ENCODE measurements at regions not wholly inside any gene's neighbourhood (a gene's known extent, or its start where the extent isn't known, plus 50 kb on each side); places are given as distances from the start of the nearest gene placed in this dataset.

DNA sequence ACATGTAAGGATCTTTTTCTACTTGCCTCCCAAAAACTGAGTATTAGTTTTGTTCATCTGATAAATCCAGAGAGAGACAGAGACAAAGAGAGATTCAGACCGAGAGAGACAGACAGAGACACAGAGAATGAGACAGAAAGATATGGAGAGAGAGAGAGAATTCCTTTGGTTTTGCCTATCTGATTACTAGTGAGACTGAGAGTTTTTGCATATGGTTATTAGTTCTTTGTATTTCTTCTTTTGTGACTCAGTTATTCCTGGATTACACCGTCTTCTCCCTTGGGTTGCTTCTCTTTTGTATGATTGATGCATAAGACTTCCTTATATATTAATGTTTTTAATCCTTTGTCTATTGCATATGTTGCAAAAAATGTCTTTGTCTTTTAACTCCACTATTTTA is 91.2 kb upstream of the SPATA31C2 start:
- DNase-seq (ENCODE audit: low read depth in 2 of 2) = no peak

DNA sequence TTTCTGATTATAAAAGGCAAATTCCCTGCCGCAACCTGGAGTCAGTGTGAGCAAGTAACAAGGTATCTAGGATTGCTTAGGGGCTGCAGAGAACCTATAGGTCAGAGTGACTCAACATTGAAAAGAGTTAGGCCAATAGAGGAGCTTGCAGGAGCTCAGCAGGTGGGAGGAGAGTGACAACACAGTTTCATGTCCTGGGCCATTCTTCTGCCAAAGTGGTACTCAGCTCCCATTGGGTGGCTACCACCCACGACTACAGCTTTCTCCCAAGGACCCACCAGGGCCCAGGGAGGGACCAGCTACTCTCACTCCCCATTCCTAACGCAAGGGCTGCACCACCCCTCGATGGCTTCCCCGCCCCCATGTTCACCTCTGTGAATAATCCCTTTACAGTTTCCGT is 86.7 kb upstream of the SPATA31C2 start:
- DNase-seq (ENCODE audit: low read depth in 2 of 2) = no peak

DNA sequence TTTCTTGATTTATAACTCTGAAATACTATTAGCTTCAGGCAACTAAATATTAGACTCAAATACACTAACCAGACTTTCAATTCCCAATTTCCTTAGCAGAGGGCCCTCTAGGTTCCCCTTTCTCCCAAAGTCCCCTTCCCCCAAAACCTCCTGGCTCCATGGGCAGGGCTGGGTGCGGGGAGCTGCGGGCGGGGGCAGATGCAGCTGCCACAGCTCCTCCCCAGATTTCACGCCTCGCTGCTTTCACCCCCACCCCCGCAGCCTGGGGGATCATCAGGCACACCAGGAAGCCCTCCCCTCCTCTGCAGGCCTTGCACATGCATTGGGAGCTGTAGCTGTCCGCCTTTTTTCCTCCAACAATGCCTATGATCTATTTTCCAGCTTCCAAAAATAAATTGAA is 82.8 kb upstream of the SPATA31C2 start:
- no peak for DNase-seq (ENCODE audit: low read depth in 2 of 2)

DNA sequence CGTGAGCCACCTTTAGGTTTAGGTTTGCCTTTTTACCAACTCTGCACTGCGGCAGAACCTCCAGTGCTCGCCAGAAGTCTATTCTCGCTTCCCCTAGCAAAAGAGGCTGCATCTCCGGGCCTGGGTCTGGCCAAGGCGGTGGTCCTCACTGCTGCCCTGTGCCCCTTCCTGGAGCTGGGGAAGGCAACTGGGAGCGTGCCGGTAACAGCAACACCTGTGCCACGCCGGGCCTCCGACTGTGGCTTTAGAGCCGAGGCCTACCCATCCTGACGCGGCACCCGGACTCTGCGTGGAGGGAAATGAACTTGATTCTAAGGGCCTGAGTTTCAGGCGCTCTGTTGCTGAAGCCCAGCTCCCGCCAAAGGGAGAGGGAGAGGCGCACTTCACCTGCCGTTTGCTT is 82.4 kb upstream of the SPATA31C2 start:
- no peak for DNase-seq (ENCODE audit: low read depth in 2 of 2)

DNA sequence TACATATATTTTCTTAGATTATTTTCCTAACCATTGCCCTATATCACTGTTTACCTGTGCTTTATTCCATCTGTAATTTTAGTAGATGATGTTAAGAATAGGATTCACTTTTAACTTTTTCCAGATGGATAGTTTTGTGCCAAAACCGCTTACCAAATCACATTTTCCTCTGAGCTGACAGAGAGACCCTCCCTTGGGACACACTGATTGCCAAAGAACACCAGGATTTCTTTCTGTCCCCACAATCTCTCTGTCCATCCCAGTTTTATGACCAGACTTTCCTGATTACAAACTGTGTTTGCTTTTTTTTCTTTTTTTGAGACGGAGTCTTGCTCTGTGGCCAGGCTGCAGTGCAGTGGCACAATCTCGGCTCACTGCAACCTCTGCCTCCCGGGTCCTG is 81.3 kb upstream of the SPATA31C2 start:
- DNase-seq (ENCODE audit: low read depth in 2 of 2) = no peak

DNA sequence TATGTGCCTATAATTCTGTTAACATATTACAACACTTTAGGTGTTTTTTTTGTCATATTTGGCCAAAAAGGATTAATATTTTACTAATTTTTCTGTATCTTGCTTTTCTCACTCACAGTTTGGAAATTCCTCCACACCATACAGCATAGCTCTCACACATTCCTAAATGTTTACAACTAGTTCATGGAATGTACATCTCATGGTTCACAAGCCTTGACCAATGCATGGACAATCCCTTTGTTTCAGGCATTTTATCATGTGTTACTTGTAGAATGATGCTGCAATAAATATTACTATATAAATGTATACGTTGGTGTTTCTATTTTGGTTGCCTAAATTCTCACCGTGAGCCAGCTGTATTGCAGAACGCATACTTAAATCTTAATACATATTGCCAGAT is 80.5 kb upstream of the SPATA31C2 start:
- no peak for DNase-seq (ENCODE audit: low read depth in 2 of 2)

DNA sequence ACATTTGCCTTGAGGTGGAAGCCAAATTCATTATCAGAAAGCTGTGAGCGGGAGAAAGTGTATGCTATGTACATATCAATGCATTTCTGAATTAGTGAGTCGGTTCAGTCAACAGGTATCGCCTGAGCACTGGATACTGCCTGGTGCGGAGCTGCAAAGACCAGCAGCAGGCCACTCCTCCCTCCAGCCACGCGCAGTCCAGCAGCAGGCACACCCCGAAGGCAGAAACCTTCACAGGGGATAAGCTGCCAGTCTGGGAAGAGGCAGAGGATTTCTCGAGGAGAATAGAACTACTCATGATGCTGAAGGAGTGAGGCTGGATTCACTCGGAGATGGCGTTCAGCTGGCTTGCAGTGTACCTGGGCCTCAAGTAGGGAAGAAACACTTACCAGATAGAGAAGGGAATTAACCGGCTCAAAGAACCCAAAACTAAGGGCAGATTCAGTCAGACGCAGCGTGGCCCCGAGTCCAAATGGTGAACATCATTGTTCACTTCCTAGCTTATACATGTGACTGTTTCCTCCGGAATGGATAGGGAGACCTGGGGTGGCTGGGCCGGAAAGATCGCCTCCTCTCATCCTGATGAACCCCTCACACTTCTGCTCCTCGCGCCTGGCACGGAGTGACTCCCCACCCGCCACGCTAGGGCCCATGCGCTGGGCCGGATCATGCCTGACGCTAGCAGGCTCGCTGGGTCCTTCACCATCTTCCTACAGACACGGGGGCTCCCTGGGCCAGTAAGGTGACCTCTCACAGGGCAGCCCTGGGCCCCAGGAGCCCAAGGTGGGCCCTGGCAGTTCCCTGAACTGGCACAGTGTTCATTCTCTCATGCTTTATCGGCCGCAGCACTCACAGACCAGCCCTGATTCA is 78.1 kb upstream of the SPATA31C2 start:
- DNase-seq (ENCODE audit: low read depth in 2 of 2) = no peak

DNA sequence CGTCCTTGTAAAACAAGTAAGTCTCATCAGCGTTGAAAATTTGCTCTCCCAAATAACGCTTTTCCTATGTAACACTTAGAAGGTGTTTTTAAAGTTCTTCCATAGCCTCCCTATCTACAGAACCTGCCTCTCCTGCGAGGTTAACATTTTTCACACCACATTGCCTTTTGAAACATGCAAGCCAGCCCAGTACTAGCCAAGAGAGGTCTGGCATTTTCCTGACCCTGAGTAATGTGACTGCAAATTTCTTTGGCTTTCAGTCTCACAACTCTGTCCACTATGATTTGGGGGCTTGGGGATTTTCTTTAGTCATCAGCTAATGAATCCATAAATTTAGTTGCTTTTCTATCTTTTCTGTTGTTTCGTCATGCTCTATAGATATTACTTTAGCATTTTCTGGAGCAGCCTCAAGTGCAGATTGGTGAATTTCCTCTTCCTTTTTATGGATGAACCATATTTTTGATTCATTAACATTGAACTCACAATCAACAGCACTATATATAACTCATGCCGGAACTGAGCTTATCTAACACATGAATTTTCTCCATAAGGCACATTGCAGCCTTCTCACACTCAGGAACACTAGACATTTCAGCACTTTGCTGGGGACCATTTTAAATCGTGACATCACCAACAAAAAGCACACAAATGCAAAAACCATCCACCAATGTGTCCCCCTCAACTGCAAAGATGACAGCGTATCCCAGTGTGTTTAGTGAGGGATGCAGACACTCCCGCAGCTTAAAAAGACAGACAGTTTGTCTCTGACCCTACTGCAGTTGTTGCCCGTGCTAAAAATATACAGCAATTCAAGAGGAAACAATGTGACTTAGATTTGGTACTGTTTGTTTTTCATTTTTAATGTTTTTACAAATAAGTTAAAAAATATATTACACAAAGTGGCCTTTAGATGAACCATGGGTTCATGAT is 77.2 kb upstream of the SPATA31C2 start:
- no peak for DNase-seq (ENCODE audit: low read depth in 2 of 2)

DNA sequence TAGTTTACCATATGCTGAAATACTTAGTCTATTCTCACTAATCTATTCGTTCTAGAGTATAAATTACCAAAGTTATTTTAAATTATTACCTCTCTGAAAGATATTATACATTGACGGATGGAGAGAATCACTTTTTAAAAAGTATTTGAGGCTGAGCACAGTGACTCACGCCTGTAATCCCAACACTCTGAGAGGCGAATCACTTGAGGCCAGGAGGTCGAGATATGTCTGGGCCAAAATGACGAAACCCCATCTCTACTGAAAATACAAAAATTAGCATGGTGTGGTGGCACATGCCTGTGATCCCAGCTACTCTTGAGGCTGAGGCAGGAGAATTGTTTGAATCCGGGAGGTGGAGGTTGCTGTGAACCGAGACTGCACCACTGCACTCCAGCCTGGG is 64.0 kb upstream of the SPATA31C2 start:
- DNase-seq (ENCODE audit: low read depth in 2 of 2) = no peak

DNA sequence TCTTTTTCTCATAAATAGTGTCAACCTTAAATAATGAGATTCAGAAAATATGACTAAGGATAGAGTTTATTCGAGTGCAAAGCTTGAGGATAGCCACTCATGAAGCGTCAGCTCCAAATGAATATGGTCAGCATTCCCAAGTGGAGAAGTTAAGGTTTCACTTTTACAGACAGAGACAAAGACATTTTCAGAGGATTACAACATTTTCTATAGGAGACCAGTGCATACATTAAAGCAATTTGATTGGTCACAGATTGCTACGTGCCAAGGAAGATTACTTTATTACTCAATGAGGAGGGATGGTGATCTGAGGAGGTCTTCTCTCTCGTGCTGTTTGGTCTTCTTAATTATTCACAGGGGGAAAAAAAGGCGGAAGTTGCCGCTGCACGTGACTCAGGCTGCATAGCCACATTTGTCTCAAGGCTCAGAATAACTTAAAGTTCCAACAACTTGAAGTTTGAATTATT is 60.1 kb upstream of the SPATA31C2 start:
- no peak for DNase-seq (ENCODE audit: low read depth in 2 of 2)

DNA sequence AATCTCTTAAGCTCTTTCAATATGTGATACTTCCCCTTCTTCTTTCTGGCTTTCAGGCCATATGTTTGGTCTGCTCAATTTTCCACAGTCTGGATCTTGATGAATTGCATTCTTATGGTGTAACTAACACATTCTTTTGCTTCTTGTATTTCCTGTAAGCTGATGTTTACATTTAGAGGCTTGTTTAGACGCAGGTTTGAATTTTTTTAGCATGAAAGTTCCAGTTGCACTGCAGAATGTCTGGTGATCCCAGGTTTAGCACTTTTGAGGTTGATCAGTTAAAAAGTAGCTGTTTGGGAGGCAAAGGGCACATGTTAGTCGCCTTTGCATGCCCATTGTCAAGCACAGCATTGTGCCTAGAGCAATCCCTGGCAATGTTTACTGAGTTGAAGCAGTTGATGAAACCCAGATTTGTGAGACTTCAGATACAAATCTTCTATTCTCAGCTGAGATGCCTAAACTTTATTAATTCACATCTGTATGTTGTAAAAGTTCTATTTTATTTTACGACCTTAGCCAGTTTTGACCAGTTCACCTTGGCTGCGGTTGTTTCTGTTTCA is 59.6 kb upstream of the SPATA31C2 start:
- DNase-seq (ENCODE audit: low read depth in 2 of 2) = no peak

DNA sequence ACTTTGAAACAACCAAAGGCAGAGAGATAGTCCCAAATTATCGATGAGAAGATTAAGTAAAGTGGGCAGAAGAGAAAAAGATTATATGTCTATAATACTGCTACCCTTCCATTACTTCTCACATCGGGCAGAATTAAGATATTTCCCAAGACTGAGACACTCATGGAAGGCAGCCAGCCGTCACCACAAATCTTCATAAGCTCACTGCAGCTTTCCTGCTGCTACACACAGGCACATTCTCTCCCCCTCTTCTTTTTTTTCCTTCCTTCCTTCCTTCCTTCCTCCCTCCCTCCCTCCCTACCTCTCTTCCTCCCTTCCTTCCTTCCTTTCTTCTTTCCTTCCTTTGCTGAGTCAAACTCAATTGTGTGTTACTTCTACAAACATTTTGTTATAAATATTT is 58.7 kb upstream of the SPATA31C2 start:
- no peak for DNase-seq (ENCODE audit: low read depth in 2 of 2)

DNA sequence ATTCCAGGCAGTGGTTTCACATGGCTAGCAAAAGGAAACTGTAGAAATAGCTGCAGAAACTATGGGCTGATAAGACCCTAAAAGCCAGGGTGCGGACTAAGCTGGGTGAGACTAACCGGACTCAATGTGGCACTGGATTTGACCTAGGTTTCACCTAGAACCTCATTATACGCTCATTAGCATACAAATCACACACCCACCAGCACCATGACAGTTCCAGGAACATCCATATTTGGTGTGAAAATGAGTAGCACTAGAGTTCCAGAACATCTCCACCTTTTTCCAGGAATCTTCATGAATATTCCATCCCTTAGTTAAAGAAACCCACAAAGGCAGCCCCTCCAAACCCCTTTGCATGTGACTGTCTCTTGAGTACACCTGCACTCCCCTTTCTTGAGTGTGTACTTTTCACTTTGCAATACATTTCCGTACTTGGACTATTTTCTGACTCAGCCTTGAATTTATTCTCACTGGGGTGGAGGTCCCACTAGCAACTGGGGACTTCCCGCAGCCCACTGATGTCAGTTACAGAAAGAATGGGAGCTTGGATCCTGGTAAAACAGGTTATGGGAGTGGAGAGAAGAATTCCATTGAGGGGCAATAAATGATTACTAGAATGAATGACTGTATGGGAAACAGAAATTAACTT is 58.0 kb upstream of the SPATA31C2 start:
- no peak for DNase-seq (ENCODE audit: low read depth in 2 of 2)

DNA sequence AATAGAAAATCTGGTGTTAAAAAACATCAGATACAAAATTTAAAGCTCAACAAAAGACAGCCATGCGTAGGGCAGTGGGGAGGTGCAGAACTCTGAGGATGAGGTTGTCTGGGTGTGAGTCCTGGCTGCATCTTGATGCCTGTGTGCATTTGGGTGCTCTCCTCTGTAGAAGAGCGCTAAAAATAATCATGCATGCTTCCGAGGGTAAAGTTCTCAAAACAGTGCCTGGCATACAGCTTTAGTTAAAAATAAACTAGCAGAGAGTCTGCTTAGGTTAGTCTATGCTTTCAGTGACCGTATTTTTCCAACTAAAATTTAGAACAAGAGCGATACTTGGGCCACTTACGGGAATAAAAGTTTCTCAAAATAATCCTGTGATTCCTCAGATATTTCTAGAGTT is 55.5 kb upstream of the SPATA31C2 start:
- DNase-seq (ENCODE audit: low read depth in 2 of 2) = no peak

DNA sequence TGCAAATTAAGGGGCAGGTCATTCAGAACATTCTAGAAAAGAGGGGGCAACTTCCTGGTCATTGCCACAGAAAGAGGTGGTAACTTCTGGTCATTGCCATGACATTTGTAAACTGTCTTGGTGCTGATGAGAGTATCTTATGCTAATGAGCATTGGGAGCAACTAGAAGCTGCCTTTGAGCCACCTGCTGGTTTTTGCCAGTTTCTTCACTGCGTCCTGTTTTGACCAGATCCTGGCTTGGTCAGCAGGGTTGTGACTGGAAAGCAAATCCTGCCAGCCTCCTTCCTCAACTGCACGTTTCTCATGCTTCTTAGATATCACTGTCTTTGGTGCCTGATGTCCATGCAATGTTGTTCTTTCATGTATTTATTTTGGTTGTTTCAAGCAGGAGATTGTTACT is 53.2 kb upstream of the SPATA31C2 start:
- no peak for DNase-seq (ENCODE audit: low read depth in 2 of 2)

DNA sequence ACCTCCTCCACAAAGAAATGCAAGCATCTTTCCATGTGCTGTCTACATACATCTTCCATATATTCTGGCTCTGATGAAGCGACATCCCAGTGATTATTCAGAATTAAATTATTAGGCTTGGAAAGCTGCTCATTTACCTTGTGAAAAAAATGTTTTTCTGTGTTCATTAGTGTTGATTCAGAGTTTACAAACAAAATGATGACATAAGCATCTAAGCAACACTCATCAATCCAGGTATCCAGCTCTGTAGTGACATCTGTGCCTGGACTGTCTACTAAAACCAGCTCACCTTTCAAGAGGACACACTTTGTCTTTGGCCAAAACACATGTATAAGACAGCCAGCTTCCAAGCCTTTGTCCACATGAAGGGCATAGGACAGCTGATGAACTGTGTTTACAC is 51.1 kb upstream of the SPATA31C2 start:
- no peak for DNase-seq (ENCODE audit: low read depth in 2 of 2)
